Left ventricle myocardium inferior (tissue), 1 donor: ENCODE measurements at regions not wholly inside any gene's neighbourhood (a gene's known extent, or its start where the extent isn't known, plus 50 kb on each side); places are given as distances from the start of the nearest gene placed in this dataset.
"Not testable (repeated sequence)": the region's sequence is repeated elsewhere in the genome, so short reads cannot be mapped to it uniquely, and the experiment has no call there.

ENCODE experiments used
- DNase-seq: peaks from one replicate; pipeline ENCODE4 v3.0.0-alpha.2; 2020
- H3K27ac ChIP-seq: fragments of 200-600 bp; replicated peaks from 2 replicates; pipeline ENCODE4 v1.8.0; 2021
- H3K27me3 ChIP-seq: fragments of 200-600 bp; 2 replicates; pipeline ENCODE4 v1.8.0; 2021; ENCODE audit warnings: low read depth
- H3K36me3 ChIP-seq: fragments of 200-600 bp; 2 replicates; pipeline ENCODE4 v1.8.0; 2021
- H3K4me1 ChIP-seq: fragments of 200-600 bp; 2 replicates; pipeline ENCODE4 v1.8.0; 2021
- H3K4me3 ChIP-seq: fragments of 200-600 bp; 2 replicates; pipeline ENCODE4 v1.8.0; 2021; ENCODE audit warnings: mild to moderate bottlenecking, moderate library complexity
- H3K9me3 ChIP-seq: fragments of 200-600 bp; replicated peaks from 2 replicates; pipeline ENCODE4 v1.8.0; 2021
- intact Hi-C: fragments of 100-400 bp; cut with micrococcal nuclease; formaldehyde crosslinking; loops from one replicate; pipeline ENCODE4 v1.11.0; 2022
- TF ChIP-seq, protein P1 (sequence below): fragments of 200-600 bp; IDR thresholded peaks from 2 replicates; pipeline ENCODE4 v1.8.0; 2021; ENCODE audit warnings: antibody characterized with exemption, mild to moderate bottlenecking, borderline replicate concordance
- donor health status: DM: no; HTN: yes; CAD: no; lungs with severe emphysema.

DNA sequence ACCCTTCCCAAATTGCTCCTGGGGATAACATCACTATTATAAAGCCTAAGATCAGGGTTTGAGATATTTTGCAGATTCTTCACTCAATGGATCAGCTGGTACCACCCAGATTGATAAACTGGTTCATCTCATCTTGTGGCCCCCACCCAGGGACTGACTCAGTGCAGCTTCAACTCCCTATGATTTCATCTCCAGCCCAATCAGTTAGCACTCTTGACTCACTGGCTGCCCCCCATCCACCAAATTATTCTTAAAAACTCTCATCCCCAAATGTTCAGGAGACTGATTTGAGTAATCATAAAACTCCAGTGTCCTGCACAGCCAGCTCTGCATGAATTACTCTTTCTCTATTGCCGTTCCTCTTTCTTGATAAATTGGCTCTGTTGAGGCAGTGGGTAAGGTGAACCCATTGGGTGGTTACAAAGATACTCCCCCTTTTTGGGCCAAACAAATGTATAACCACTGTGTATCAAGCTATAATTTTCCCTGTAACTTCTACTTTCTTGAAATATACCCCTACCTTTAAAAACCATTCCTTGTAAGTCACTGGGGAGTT lies 263.3 kb upstream of the IL12B start:
- H3K27me3 ChIP-seq: no peaks in the 10 kb centered on the region
- no peak for DNase-seq
- intact Hi-C loops: no loop called here
- H3K27ac ChIP-seq: no peak overlapping the region
- TF ChIP-seq, protein P1, sequence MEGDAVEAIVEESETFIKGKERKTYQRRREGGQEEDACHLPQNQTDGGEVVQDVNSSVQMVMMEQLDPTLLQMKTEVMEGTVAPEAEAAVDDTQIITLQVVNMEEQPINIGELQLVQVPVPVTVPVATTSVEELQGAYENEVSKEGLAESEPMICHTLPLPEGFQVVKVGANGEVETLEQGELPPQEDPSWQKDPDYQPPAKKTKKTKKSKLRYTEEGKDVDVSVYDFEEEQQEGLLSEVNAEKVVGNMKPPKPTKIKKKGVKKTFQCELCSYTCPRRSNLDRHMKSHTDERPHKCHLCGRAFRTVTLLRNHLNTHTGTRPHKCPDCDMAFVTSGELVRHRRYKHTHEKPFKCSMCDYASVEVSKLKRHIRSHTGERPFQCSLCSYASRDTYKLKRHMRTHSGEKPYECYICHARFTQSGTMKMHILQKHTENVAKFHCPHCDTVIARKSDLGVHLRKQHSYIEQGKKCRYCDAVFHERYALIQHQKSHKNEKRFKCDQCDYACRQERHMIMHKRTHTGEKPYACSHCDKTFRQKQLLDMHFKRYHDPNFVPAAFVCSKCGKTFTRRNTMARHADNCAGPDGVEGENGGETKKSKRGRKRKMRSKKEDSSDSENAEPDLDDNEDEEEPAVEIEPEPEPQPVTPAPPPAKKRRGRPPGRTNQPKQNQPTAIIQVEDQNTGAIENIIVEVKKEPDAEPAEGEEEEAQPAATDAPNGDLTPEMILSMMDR: no peak
- H3K36me3 ChIP-seq: no peaks in the 10 kb centered on the region
- peaks cover 5% of the 10 kb centered on the region for H3K9me3 ChIP-seq
- no peaks in the 10 kb centered on the region for H3K4me1 ChIP-seq
- H3K4me3 ChIP-seq: no peak overlapping the region

DNA sequence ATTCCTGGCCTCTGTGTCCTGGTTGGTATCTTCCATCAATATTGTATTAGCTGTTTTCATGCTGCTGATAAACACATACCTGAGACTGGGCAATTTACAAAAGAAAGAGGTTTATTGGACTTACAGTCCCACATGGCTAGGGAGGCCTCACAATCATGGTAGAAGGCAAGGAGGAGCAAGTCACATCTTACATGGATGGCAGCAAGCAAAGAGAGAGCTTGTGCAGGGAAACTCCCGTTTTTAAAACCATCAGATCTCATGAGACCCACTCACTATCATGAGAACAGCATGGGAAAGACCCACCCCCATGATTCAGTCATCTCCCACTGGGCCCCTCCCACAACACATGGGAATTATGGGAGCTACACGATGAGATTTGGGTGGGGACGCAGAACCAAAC lies 265.3 kb upstream of the IL12B start:
- DNase-seq, H3K27me3 ChIP-seq, H3K36me3 ChIP-seq, H3K4me3 ChIP-seq, H3K27ac ChIP-seq, H3K4me1 ChIP-seq, H3K9me3 ChIP-seq, intact Hi-C loops: not testable (repeated sequence)

DNA sequence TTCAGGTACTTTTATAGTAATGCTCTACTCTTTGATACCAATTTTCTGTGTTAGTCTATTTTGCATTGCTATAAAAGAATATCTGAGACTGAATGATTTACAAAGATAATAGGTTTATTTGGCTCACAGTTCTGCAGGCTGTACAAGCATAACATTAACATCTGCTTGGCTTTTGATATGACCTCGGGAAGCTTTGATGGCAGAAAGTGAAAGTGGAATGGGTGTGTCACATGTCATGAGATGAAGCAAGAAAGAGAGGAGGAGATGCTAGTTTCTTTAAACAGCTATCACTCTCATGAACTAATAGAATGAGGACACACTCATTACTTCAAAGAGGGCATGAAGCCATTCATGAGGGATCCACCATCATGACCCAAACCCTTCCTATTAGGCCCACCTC lies 270.9 kb upstream of the IL12B start:
- DNase-seq: no peak
- H3K36me3 ChIP-seq: no peaks in the 10 kb centered on the region
- TF ChIP-seq, protein P1: no peak
- no peak overlapping the region for H3K4me3 ChIP-seq
- H3K27me3 ChIP-seq: no peaks in the 10 kb centered on the region
- intact Hi-C loops: no loop called here
- peaks cover 8% of the 10 kb centered on the region for H3K9me3 ChIP-seq
- H3K4me1 ChIP-seq: peaks cover 17% of the 10 kb centered on the region
- H3K27ac ChIP-seq: no peak overlapping the region

DNA sequence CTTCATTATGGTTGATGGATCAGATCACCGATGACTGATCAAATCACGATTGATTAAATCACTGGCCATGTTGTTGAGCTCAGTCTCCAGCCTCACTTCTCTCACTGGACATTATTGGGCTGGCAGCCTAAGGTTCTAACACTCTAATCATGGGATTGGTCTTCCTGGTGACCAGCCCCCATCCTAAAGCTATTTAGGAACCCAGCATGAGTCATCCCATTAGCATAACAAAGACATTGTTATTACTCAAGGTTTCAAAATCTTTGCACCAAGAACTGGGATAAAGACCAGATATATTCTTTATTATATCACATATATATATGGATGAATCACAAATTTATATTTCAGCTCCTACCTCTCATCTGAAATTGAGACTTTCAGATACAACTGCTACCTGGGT lies 272.1 kb upstream of the IL12B start:
- Histone ChIP-seq H3K9me3 (peaks cover 8% of the 10 kb centered on the region), H3K4me1 (peaks cover 22% of the 10 kb centered on the region), H3K27me3 (no peaks in the 10 kb centered on the region), H3K36me3 (no peaks in the 10 kb centered on the region), H3K27ac (no peak overlapping the region), H3K4me3 (no peak overlapping the region)
- intact Hi-C loops: no loop called here
- TF ChIP-seq, protein P1: no peak
- no peak for DNase-seq

DNA sequence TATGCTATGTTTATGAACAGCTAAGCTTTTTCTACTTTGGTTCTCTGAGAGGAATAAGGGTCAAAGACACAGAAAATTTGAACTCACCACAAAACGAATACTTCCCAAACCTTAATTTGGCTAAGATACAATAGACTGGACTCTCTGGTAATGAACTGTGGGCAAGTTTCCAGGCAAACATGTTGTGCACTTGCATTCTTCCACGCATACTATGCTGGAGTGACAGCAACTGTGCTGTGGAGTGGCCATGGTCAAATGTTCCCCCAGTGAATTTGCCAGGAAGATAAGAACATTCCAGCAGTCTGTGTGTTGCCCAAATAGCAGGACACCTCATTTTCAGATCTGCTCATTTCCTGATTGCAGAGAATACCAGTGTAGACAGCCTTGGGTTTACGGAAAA lies 275.3 kb upstream of the IL12B start:
- Histone ChIP-seq H3K27me3 (no peaks in the 10 kb centered on the region), H3K27ac (peak overlapping the region; percentile 81), H3K4me1 (peaks cover 22% of the 10 kb centered on the region), H3K36me3 (no peaks in the 10 kb centered on the region), H3K9me3 (peaks cover 14% of the 10 kb centered on the region), H3K4me3 (peak overlapping the region; percentile 12)
- TF ChIP-seq, protein P1: no peak
- intact Hi-C loops: no loop called here
- DNase-seq: peak; percentile 21

DNA sequence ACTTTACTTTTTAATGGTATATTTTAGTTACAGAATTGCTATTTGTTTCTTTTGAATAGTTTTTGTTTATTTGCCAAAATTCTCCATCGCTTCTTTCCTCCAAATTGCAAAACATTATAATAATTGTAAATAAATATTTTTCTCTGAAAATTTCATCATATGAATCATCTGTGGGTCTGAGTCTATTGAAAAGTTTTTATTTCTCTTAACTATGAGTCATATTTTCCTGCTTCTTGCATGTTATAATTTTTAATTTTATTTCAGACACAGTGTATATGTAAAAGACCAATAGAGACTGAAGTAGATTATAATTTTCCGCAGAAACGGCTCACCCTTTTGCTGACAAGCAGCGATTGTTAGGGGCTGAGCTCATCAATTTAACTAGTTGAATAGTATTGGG lies 279.1 kb upstream of the IL12B start:
- Histone ChIP-seq H3K4me1 (peaks cover 22% of the 10 kb centered on the region), H3K4me3 (no peak overlapping the region), H3K36me3 (no peaks in the 10 kb centered on the region), H3K9me3 (peaks cover 6% of the 10 kb centered on the region), H3K27ac (no peak overlapping the region), H3K27me3 (no peaks in the 10 kb centered on the region)
- intact Hi-C loops: no loop called here
- TF ChIP-seq, protein P1: no peak
- no peak for DNase-seq
